ENCODE measurements at regions not wholly inside any gene's neighbourhood (a gene's known extent, or its start where the extent isn't known, plus 50 kb on each side); places are given as distances from the start of the nearest gene placed in this dataset.

GRCh38 chr18:51884039-51884438 is 456.0 kb upstream of the DCC start:
- Histone ChIP-seq H3K4me1 (no peaks in the 10 kb centered on the region), H3K36me3 (no peaks in the 10 kb centered on the region), H3K27ac (no peak overlapping the region), H3K4me3 (no peak overlapping the region), H3K9me3 (no peaks in the 10 kb centered on the region), H3K27me3 (no peaks in the 10 kb centered on the region)
- no peak for DNase-seq (ENCODE audit: extremely low spot score in 2 of 2)
- intact Hi-C loops (cut with DNase I) = no loop called here
- no peak for TF ChIP-seq POLR2A (IDR thresholded peaks at IDR 0.05)
- no peak for TF ChIP-seq CTCF (IDR thresholded peaks at IDR 0.05)
- TF ChIP-seq POLR2AphosphoS5 (IDR thresholded peaks at IDR 0.05; ENCODE audit: insufficient read depth in 1 of 2, low read depth in 1 of 2) = no peak

GRCh38 chr18:51890762-51891161 is 449.2 kb upstream of the DCC start:
- intact Hi-C loops (cut with DNase I) = no loop called here
- Histone ChIP-seq H3K4me3 (no peak overlapping the region), H3K4me1 (no peaks in the 10 kb centered on the region), H3K36me3 (no peaks in the 10 kb centered on the region), H3K27me3 (no peaks in the 10 kb centered on the region), H3K9me3 (no peaks in the 10 kb centered on the region), H3K27ac (no peak overlapping the region)
- TF ChIP-seq POLR2AphosphoS5 (IDR thresholded peaks at IDR 0.05; ENCODE audit: insufficient read depth in 1 of 2, low read depth in 1 of 2) = no peak
- TF ChIP-seq POLR2A (IDR thresholded peaks at IDR 0.05) = no peak
- TF ChIP-seq CTCF (IDR thresholded peaks at IDR 0.05) = no peak
- no peak for DNase-seq (ENCODE audit: extremely low spot score in 2 of 2)

GRCh38 chr18:51891876-51892275 is 448.1 kb upstream of the DCC start:
- intact Hi-C loops (cut with DNase I) = no loop called here
- Histone ChIP-seq H3K9me3 (no peaks in the 10 kb centered on the region), H3K36me3 (no peaks in the 10 kb centered on the region), H3K27ac (no peak overlapping the region), H3K4me1 (no peaks in the 10 kb centered on the region), H3K27me3 (no peaks in the 10 kb centered on the region), H3K4me3 (no peak overlapping the region)
- TF ChIP-seq CTCF (IDR thresholded peaks at IDR 0.05) (no peak), POLR2AphosphoS5 (IDR thresholded peaks at IDR 0.05; ENCODE audit: insufficient read depth in 1 of 2, low read depth in 1 of 2) (no peak), POLR2A (IDR thresholded peaks at IDR 0.05) (no peak)
- DNase-seq (ENCODE audit: extremely low spot score in 2 of 2) = no peak

- TF ChIP-seq CTCF (IDR thresholded peaks at IDR 0.05) = no peak
- no peak for TF ChIP-seq POLR2A (IDR thresholded peaks at IDR 0.05)
- no peak for TF ChIP-seq POLR2AphosphoS5 (IDR thresholded peaks at IDR 0.05; ENCODE audit: insufficient read depth in 1 of 2, low read depth in 1 of 2)
- Histone ChIP-seq H3K9me3 (no peaks in the 10 kb centered on the region), H3K4me1 (no peaks in the 10 kb centered on the region), H3K27me3 (no peaks in the 10 kb centered on the region), H3K27ac (no peak overlapping the region), H3K36me3 (no peaks in the 10 kb centered on the region), H3K4me3 (no peak overlapping the region)
- no peak for DNase-seq (ENCODE audit: extremely low spot score in 2 of 2)
- intact Hi-C loops (cut with DNase I) = no loop called here
These were observed 442.1 kb upstream of the DCC start for GRCh38 chr18:51897884-51898283.

- intact Hi-C loops (cut with DNase I) = no loop called here
- H3K4me1 ChIP-seq = no peaks in the 10 kb centered on the region
- H3K36me3 ChIP-seq = no peaks in the 10 kb centered on the region
- no peak overlapping the region for H3K27ac ChIP-seq
- no peak for DNase-seq (ENCODE audit: extremely low spot score in 2 of 2)
- TF ChIP-seq POLR2A (IDR thresholded peaks at IDR 0.05) = no peak
- TF ChIP-seq CTCF (IDR thresholded peaks at IDR 0.05) = no peak
- no peak for TF ChIP-seq POLR2AphosphoS5 (IDR thresholded peaks at IDR 0.05; ENCODE audit: insufficient read depth in 1 of 2, low read depth in 1 of 2)
- H3K9me3 ChIP-seq = no peaks in the 10 kb centered on the region
- no peak overlapping the region for H3K4me3 ChIP-seq
- H3K27me3 ChIP-seq = no peaks in the 10 kb centered on the region
These were observed 432.1 kb upstream of the DCC start for GRCh38 chr18:51907687-51908597.

Data from vagina (tissue), 2 donors.